HG03378 (cell line): ENCODE measurements at regions not wholly inside any gene's neighbourhood (a gene's known extent, or its start where the extent isn't known, plus 50 kb on each side); places are given as distances from the start of the nearest gene placed in this dataset.

ENCODE experiments used
- ATAC-seq: cut with Tn5 transposase; IDR thresholded peaks from one replicate; pipeline ENCODE4 v1.9.1; 2021; ENCODE audit warnings: mild to moderate bottlenecking, moderate library complexity; ENCODE audit not compliant: unreplicated experiment

GRCh38 chr2:235390108-235390815 lies 103.6 kb upstream of the AGAP1 start:
- peak; percentile 90 for ATAC-seq

DNA sequence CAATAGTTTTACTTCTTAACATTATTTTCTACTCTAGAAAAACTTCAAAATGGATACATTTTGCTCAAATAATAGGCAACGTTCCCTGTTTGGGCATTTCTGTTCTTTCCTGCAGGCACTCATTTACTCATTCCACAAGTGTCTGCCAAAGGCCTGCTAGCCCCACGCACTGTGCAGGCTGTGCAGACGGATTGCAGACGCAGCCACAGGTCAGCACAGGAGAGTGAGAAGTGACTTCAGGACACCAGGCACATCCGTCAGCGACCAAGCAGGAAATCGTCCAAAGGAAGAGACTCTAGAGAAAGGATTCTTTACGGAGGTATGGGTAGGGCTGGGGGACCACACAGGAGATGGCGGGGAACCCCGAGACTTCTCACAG lies 103.0 kb upstream of the AGAP1 start:
- no peak for ATAC-seq

DNA sequence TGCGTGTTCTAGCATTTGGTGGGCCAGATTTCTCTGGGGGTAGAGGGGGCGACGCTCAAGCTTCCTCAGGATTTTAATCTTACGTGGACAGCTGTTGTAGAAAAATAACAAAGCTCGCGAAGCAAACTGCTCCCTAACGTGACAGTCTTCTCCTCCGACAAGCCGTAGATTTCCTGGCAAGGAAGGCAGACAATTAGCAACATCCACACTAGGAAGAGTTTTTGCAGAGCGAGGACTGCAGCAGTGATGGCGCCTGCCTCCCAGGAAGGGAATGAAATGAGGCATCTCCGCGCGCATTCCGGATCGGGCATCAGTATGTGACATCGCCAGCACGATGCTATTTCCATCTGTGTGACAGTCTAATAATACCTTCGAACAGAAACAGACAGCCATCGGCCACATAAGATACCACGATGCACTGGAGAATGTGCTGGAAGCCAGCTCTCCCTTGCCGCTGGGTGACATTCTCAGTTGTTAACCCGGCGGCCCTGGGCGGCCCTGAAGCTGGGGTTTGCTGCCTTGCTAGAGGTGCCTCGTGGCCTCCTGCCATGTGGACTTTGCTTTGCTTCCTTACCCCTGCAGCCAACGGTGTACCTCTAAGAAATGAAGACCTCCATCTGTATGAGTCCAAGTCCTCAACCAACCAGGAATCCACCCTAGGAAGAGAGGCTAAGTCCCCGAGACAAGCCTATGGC lies 101.8 kb upstream of the AGAP1 start:
- no peak for ATAC-seq

DNA sequence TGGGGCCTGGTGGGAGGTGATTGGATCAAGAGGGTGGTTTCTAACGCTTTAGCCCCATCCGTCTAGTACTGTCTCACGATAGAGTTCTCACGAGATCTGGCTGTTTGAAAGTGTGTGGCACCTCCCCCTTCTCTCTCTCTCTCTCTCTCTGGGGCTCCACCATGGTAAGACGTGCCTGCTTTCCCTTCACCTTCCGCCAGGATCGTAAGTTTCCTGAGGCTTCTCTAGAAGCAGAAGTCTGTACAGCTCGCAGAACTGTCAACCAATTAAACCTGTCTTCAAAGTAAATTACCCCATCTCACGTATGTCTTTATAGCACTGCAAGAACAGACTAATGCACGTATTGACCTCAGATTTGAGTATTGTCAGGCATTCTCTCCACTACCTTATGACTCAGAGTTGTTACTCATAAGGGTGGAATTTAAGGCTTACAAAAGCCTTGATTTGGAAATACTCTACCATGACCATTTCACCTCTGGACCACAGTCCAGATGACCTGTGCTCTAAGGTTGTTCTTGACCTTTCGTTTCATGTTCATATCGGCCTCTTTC lies 99.5 kb upstream of the AGAP1 start:
- ATAC-seq, result no peak

- no peak for ATAC-seq
Observed at GRCh38 chr2:235396071-235396846, 97.6 kb upstream of the AGAP1 start.

DNA sequence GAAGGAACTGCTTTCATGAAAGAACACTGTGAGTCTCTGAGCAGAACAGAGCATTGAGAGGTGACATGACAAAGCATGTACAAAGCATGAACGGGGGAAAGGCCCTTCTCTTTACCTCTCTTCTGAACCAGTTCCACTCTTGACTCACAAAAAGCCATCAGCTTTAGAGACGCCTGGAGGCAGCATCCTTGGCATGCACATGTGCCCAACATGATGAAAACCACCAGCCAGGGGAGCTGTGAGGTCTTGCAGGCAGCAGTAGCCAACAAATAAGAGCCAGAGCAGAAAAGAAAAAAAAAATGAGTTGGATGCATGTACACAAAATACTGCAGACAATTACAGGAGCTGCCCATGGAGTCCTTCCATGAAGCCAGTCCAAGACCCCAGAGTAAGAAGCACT lies 95.5 kb upstream of the AGAP1 start:
- no peak for ATAC-seq

- no peak for ATAC-seq
Observed at GRCh38 chr2:235399895-235400294, 93.9 kb upstream of the AGAP1 start.

GRCh38 chr2:235402422-235402821 lies 91.4 kb upstream of the AGAP1 start:
- no peak for ATAC-seq

DNA sequence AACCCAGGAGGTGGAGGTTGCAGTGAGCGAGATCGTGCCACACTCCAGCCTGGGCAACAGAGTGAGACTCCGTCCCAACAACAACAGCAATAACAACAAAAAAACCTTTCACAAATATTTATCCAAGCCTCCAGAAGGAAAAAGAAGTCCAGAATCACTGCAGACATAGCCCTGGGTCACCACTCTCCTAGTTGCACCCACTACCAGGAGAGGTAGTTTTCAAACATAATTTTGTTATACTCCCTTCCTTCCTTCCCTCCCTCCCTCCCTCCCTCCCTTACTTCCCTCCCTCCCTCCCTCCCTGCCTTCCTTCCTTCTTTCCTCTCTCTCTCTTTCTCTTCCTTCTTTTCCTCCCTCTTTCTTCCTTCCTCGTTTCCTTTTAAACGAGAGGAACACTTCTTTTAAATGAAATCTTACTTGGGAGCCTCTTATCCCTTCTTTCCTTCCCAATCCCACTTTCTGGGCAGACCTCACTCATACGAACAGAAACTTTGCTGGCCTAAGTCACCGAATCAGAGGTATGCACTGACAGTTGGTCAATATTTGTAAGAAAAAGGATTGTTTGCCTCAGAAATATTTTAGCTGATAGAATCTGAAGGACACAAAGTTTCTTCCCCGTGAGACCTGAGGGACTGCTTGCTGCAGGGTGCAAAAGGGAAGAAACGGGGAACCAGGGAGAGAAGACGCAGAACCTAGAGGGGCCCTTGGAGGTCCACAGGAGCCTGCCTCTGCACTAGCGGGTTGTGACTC lies 88.1 kb upstream of the AGAP1 start:
- no peak for ATAC-seq

DNA sequence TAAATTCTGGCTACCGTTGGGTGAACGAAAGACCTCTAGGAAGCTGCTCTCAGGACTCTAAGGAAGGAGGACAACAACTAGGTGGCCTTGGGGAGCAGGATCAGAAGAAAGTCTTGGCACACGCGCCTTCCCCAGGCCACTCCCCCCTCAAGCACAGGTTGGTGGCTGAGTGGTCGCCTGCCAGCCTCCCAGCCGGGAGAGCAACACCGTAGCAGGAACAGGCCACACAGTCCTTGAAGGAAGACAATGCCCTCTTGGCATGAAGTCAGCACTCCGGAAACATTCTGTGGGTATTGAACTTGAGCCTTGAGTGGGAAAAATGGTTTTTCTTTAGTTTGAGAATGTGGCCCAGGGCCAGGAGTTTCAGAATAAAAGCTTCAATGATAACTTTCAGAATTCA lies 87.4 kb upstream of the AGAP1 start:
- ATAC-seq, result no peak

DNA sequence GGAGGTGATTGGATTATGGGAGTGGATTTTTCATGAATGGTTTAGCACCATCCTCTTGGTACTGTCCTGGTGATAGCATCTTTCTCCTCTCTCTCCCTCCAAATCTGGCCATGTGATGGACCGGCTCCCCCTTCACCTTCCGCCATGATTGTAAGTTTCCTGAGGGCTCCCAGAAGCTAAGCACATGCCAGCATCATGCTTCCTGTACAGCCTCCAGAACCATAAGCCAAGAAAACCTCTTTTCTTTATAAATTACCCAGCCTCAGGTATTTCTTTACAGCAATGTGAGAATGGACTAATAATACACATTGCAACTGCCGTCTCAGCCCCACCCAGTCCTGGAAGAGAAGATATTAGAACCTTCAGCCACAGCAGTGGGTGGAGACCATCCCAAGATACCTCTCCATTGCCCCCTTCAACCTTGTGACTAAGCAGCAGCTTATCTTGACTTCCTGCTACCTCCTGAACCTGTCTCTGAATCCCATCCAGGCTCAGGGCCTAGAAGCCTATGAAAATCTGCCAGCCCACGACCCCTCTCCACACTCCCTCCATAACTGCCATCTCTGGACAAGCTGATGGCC lies 81.8 kb upstream of the AGAP1 start:
- ATAC-seq, result no peak

DNA sequence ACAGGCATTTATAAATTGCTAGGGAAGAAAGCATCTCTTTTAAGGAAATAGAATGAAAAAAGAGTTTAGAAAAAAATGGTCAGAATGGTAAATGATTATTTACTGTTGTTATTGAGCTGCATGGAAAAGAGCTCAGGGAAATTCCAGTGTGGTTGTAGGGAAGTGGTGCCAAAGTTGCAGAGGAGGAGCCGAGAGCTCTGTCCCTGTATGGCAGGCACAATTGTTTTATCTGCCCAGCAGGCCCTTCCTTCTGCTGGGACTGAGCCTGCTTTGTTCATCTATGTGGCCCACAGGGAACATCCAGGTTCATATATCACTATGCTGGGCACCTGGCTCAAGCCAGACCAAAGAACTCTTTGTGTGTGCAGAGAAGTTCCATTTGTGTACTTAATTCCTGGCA lies 80.8 kb upstream of the AGAP1 start:
- no peak for ATAC-seq

DNA sequence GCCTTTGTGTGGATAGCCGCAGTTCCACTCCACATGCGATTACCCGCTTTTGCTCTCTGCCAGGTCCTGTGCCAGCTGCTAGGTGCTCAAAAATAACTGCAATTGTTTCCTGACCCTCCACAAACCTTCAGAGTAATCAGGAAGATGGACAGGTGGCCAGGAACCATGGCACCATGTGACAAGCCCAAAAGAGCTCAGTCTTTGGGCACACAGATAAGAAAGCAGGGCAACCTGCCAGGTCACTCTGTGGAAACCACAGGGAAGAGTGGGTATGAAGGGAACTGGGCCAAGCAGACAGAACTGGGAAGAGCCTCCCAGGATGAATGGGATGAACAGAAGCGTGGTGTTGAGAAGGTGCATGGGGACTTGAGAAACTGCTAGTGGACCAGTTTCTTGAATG lies 79.4 kb upstream of the AGAP1 start:
- ATAC-seq, result no peak

DNA sequence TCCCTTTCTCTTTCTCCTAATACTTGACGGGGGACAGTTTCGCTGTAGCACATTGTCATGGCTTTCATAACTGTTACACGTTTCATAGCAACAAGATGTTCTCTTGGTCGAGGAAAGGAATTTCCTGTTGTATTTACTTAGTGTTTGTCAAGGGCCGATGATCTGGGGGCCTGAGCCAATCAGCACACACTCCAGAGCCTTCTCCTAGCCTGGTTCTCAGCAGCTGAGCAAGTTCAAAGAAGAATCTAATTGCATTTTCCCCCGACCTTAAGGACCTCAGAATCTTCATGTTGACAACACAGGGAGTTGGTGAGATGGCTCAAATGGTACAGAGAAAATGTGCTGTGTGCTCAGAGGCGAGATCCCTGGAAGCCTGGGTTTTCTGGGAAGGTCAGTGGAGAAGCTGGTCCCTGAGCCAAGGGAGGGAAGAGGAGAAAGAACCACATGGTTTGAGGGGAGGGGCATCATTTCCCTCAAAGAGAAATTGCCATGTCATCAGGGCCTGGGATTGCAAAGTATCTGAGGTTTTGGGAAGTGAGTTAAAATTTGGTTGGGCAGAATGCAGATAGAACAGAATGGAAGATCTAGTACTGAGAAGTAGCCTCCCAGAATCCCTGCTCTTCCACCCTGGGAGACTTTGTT lies 76.9 kb upstream of the AGAP1 start:
- ATAC-seq, result no peak

- ATAC-seq, result no peak
Observed at GRCh38 chr2:235418918-235419317, 74.9 kb upstream of the AGAP1 start.

DNA sequence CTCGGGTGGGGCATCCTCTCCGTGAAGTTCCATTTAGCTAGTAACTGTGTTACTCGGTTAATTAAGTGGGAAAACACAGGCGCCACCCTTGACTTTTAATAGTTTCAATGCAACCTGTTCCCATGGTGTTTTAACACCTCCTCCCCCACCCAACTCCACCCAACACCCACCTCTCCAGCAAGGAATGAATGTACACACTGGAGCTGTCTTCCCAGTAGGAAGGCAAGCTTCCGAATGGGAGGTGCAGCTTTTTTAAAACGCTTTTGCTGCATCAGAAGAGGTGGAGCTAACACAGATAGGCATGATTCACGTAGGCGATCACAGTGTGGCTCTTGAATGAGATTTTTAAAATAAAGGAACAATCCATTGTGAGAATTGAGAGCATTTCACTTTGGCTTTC lies 73.8 kb upstream of the AGAP1 start:
- ATAC-seq, result no peak

DNA sequence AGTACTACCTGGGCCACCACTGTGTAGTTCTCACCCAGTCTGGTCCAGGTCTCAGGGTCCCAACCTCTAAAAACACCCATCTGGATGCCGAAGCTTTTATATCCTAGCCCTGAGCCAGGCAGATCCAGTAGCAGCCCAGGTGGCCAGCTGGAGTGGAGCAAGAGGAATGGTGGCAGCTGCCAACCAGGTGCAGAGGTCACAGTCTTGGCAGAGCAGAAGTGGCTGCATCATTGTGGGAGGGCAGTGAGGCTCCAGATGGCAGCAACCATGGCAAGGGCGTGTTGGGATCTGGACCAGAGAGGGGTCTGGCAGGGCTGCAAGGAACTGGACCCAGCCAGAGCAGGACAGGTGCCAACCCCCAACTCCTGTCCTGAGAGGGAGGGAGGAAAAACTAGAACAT lies 72.2 kb upstream of the AGAP1 start:
- no peak for ATAC-seq

GRCh38 chr2:235430366-235431083 lies 63.3 kb upstream of the AGAP1 start:
- no peak for ATAC-seq

DNA sequence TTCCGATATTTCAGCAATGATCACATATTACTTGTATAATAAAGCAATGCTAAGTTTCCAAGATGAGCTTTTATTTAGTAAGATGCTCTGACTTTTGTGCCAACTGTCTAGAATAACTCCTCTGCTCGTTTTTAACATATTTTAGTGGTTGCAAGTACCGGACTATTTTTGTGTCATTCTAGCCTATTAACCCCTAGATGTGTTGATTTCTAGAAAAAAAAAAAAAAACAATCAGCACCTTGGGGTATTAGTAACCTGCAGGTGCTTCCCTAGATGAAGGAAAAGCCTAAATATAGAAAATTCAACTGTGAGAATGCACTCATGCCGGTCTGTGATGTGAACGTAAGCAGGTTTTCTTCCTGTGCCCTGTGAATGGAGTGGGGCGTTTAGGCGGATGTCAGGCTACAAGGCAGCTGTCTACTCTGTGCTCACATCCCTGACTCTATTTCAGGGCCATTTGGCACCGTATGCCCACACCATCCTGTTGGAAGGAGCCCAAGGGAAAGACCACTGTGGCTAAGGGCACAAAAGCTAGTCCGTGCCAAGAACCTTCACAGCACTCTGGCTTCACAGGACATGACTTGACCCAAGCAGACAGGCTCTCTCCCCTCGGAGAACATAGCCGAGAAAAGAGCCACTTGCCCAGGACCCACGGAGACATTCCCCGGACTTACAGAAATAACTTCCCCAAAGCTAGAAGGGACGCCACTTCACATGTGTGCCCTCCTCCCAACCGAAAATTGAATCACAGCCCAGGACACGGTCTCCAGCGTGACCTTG lies 60.9 kb upstream of the AGAP1 start:
- ATAC-seq, result no peak
